HAP-1 (cell line): ENCODE measurements at regions not wholly inside any gene's neighbourhood (a gene's known extent, or its start where the extent isn't known, plus 50 kb on each side); places are given as distances from the start of the nearest gene placed in this dataset.

ENCODE experiments used
- DNase-seq, 2 experiments: peaks; one replicate each; pipeline ENCODE4 v3.0.0-alpha.2; 2016 to 2020; ENCODE audit warnings: low spot score in 2 of 2
- H3K27me3 ChIP-seq: fragments of 250-450 bp; sonication (Bioruptor Pico); 2 replicates; pipeline ENCODE4 v1.5.1; 2020; ENCODE audit warnings: low read depth, mild to moderate bottlenecking, moderate library complexity
- H3K36me3 ChIP-seq: fragments of 250-450 bp; sonication (Bioruptor Pico); replicated peaks from 2 replicates; pipeline ENCODE4 v1.5.1; 2020; ENCODE audit warnings: mild to moderate bottlenecking
- H3K4me1 ChIP-seq: fragments of 250-450 bp; sonication (Bioruptor Pico); 2 replicates; pipeline ENCODE4 v1.5.1; 2020; ENCODE audit warnings: mild to moderate bottlenecking
- H3K4me3 ChIP-seq: fragments of 250-450 bp; sonication (Bioruptor Pico); 2 replicates; pipeline ENCODE4 v1.5.1; 2020; ENCODE audit warnings: mild to moderate bottlenecking, moderate library complexity
- H3K9me3 ChIP-seq: fragments of 250-450 bp; sonication (Bioruptor Pico); 2 replicates; pipeline ENCODE4 v1.5.1; 2020; ENCODE audit warnings: mild to moderate bottlenecking, moderate library complexity
- in situ Hi-C: fragments of 300-500 bp; cut with MboI; formaldehyde crosslinking; loops from 3 replicates; pipeline ENCODE4 v1.14.3; 2020; ENCODE audit warnings: low sequenced_read_pairs, inconsistent platforms, mixed read lengths

- H3K27me3 ChIP-seq: no peaks in the 10 kb centered on the region
- H3K9me3 ChIP-seq: no peaks in the 10 kb centered on the region
- in situ Hi-C loops: no loop called here
- no peak for DNase-seq
- H3K36me3 ChIP-seq: no peaks in the 10 kb centered on the region
- peaks cover 17% of the 10 kb centered on the region for H3K4me1 ChIP-seq
- H3K4me3 ChIP-seq: no peak overlapping the region
Observed at GRCh38 chr3:127120851-127121647, 71.9 kb upstream of the PRR23E start.

- DNase-seq: no peak
- in situ Hi-C loops: no loop called here
- H3K4me1 ChIP-seq: peaks cover 15% of the 10 kb centered on the region
- no peaks in the 10 kb centered on the region for H3K9me3 ChIP-seq
- H3K36me3 ChIP-seq: no peaks in the 10 kb centered on the region
- no peaks in the 10 kb centered on the region for H3K27me3 ChIP-seq
- H3K4me3 ChIP-seq: no peak overlapping the region
Observed at GRCh38 chr3:127121885-127122284, 71.0 kb upstream of the PRR23E start.

- in situ Hi-C loops: no loop called here
- H3K36me3 ChIP-seq: no peaks in the 10 kb centered on the region
Observed at GRCh38 chr3:127123533-127123932, 69.4 kb upstream of the PRR23E start.

GRCh38 chr3:127124120-127124519, 68.8 kb upstream of the PRR23E start:
- no peak for DNase-seq
- no peaks in the 10 kb centered on the region for H3K9me3 ChIP-seq
- H3K27me3 ChIP-seq: 0 out of 2 replicates have a peak, but pooled peaks cover 2% of the 10 kb centered on the region
- no peak overlapping the region for H3K4me3 ChIP-seq
- H3K36me3 ChIP-seq: no peaks in the 10 kb centered on the region
- in situ Hi-C loops: no loop called here
- H3K4me1 ChIP-seq: peaks cover 10% of the 10 kb centered on the region

More at GRCh38 chr3:127123533-127123932, 69.4 kb upstream of the PRR23E start:
- Histone ChIP-seq H3K4me3 (no peak overlapping the region), H3K27me3 (0 out of 2 replicates have a peak, but pooled peaks cover 2% of the 10 kb centered on the region), H3K4me1 (peaks cover 15% of the 10 kb centered on the region), H3K9me3 (no peaks in the 10 kb centered on the region)
- DNase-seq: no peak

- H3K4me1 ChIP-seq: peaks cover 12% of the 10 kb centered on the region
- DNase-seq: no peak
- H3K9me3 ChIP-seq: no peaks in the 10 kb centered on the region
- no peaks in the 10 kb centered on the region for H3K36me3 ChIP-seq
- H3K27me3 ChIP-seq: 0 out of 2 replicates have a peak, but pooled peaks cover 2% of the 10 kb centered on the region
- in situ Hi-C loops: no loop called here
- H3K4me3 ChIP-seq: no peak overlapping the region
Observed at GRCh38 chr3:127131424-127132170, 61.3 kb upstream of the PRR23E start.

GRCh38 chr3:127132876-127133275, 60.1 kb upstream of the PRR23E start:
- no peaks in the 10 kb centered on the region for H3K9me3 ChIP-seq
- in situ Hi-C loops: no loop called here
- H3K27me3 ChIP-seq: no peaks in the 10 kb centered on the region
- no peak overlapping the region for H3K4me3 ChIP-seq
- peaks cover 12% of the 10 kb centered on the region for H3K4me1 ChIP-seq
- DNase-seq: peak; percentile 70 to 87
- H3K36me3 ChIP-seq: no peaks in the 10 kb centered on the region

GRCh38 chr3:127133971-127134370, 59.0 kb upstream of the PRR23E start:
- Histone ChIP-seq H3K36me3 (no peaks in the 10 kb centered on the region), H3K4me1 (peaks cover 12% of the 10 kb centered on the region), H3K9me3 (no peaks in the 10 kb centered on the region), H3K4me3 (no peak overlapping the region), H3K27me3 (no peaks in the 10 kb centered on the region)
- no peak for DNase-seq
- in situ Hi-C loops: no loop called here

- Histone ChIP-seq H3K9me3 (no peaks in the 10 kb centered on the region), H3K27me3 (no peaks in the 10 kb centered on the region), H3K4me3 (no peak overlapping the region), H3K4me1 (peaks cover 12% of the 10 kb centered on the region), H3K36me3 (no peaks in the 10 kb centered on the region)
- no peak for DNase-seq
- in situ Hi-C loops: no loop called here
Observed at GRCh38 chr3:127134466-127134865, 58.5 kb upstream of the PRR23E start.

GRCh38 chr3:127134887-127135240, 58.1 kb upstream of the PRR23E start:
- DNase-seq: no peak
- in situ Hi-C loops: no loop called here
- Histone ChIP-seq H3K4me1 (peaks cover 12% of the 10 kb centered on the region), H3K4me3 (no peak overlapping the region), H3K36me3 (no peaks in the 10 kb centered on the region), H3K9me3 (no peaks in the 10 kb centered on the region), H3K27me3 (no peaks in the 10 kb centered on the region)

GRCh38 chr3:127135241-127136023, 57.5 kb upstream of the PRR23E start:
- no peaks in the 10 kb centered on the region for H3K27me3 ChIP-seq
- no peak overlapping the region for H3K4me3 ChIP-seq
- no peaks in the 10 kb centered on the region for H3K36me3 ChIP-seq
- no peaks in the 10 kb centered on the region for H3K9me3 ChIP-seq
- in situ Hi-C loops: no loop called here
- peaks cover 12% of the 10 kb centered on the region for H3K4me1 ChIP-seq
- peak in 1 of 2 experiments; percentile 17 for DNase-seq

- no peak for DNase-seq
- H3K4me1 ChIP-seq: peaks cover 12% of the 10 kb centered on the region
- no peaks in the 10 kb centered on the region for H3K9me3 ChIP-seq
- no peaks in the 10 kb centered on the region for H3K27me3 ChIP-seq
- H3K36me3 ChIP-seq: no peaks in the 10 kb centered on the region
- no peak overlapping the region for H3K4me3 ChIP-seq
- in situ Hi-C loops: no loop called here
Observed at GRCh38 chr3:127136024-127136600, 56.8 kb upstream of the PRR23E start.

- no peak overlapping the region for H3K4me3 ChIP-seq
- H3K36me3 ChIP-seq: no peaks in the 10 kb centered on the region
- in situ Hi-C loops: no loop called here
- no peaks in the 10 kb centered on the region for H3K27me3 ChIP-seq
- H3K9me3 ChIP-seq: no peaks in the 10 kb centered on the region
- H3K4me1 ChIP-seq: peaks cover 12% of the 10 kb centered on the region
- DNase-seq: no peak
Observed at GRCh38 chr3:127136706-127137105, 56.2 kb upstream of the PRR23E start.

GRCh38 chr3:127137113-127137512, 55.8 kb upstream of the PRR23E start:
- DNase-seq: no peak
- Histone ChIP-seq H3K27me3 (no peaks in the 10 kb centered on the region), H3K36me3 (no peaks in the 10 kb centered on the region), H3K9me3 (no peaks in the 10 kb centered on the region), H3K4me3 (no peak overlapping the region), H3K4me1 (peaks cover 12% of the 10 kb centered on the region)
- in situ Hi-C loops: no loop called here
